Vagina (tissue), 2 donors: ENCODE measurements at regions not wholly inside any gene's neighbourhood (a gene's known extent, or its start where the extent isn't known, plus 50 kb on each side); places are given as distances from the start of the nearest gene placed in this dataset.

Source experiments
- CTCF ChIP-seq, 3 experiments: fragments of 450-650 bp in 2 of 3; fragments of 200-600 bp in 1 of 3; sonication (generic) in 1 of 3; IDR thresholded peaks; one replicate each; pipeline ENCODE4 v1.5.1; 2017 to 2019; ENCODE audit warnings: antibody characterized with exemption in 3 of 3, mild to moderate bottlenecking in 2 of 3, moderate library complexity in 2 of 3
- POLR2AphosphoS5 ChIP-seq, 2 donors: sonication (generic); formaldehyde crosslinking; IDR thresholded peaks; one replicate each; pipeline ENCODE4 v1.9.0; 2017; ENCODE audit warnings: antibody characterized with exemption in 2 of 2, mild to moderate bottlenecking in 2 of 2, low read depth in 1 of 2; ENCODE audit not compliant: insufficient read depth in 1 of 2

GRCh38 chr4:31139767-31140166, 419.6 kb downstream of the PCDH7 start:
- TF ChIP-seq CTCF (IDR thresholded peaks at IDR 0.05): no peak
- no peak for TF ChIP-seq POLR2AphosphoS5 (IDR thresholded peaks at IDR 0.05; ENCODE audit: insufficient read depth in 1 of 2, low read depth in 1 of 2)
